ENCODE measurements at regions not wholly inside any gene's neighbourhood (a gene's known extent, or its start where the extent isn't known, plus 50 kb on each side); places are given as distances from the start of the nearest gene placed in this dataset.
"Not testable (repeated sequence)": the region's sequence is repeated elsewhere in the genome, so short reads cannot be mapped to it uniquely, and the experiment has no call there.

GRCh38 chr2:7378591-7378990 lies 461.4 kb downstream of the RNF144A start:
- no peak for FAIRE-seq

GRCh38 chr2:7379799-7380198 lies 462.6 kb downstream of the RNF144A start:
- ATAC-seq (peak in 1 of 2 experiments; percentile 67; a peak in 2 of 6 replicates), FAIRE-seq (no peak), DNase-seq (ENCODE audit: low read depth in 1 of 2, low spot score in 1 of 2) (peak in 1 of 2 experiments; percentile 14)
- Histone ChIP-seq H3K9me3 (no peaks in the 10 kb centered on the region), H3K4me1 (no peaks in the 10 kb centered on the region), H3K4me2 (no peak overlapping the region), H3K27ac (no peak overlapping the region), H3K4me3 (no peak overlapping the region)
- ChIA-PET CTCF (no interaction called here), POLR2A (no interaction called here)
- no peak for TF ChIP-seq EHF (CRISPR knock-in tag; IDR thresholded peaks at IDR 0.05)
- TF ChIP-seq RAD21 (conservative IDR thresholded peaks at IDR 0.05 in 1 of 2, IDR thresholded peaks at IDR 0.05 in 1 of 2): 0 out of 5 replicates have a peak, but pooled peaks of 1 of the 2 experiments have one; percentile 27
- 17% methylated on average over 3 of the region's 3 CpGs for WGBS (ENCODE audit: missing lambda C conversion rate)

More at GRCh38 chr2:7378591-7378990, 461.4 kb downstream of the RNF144A start:
- WGBS (ENCODE audit: missing lambda C conversion rate): 24% methylated on average over 12 of the region's 12 CpGs
- ATAC-seq (no peak), DNase-seq (ENCODE audit: low read depth in 1 of 2, low spot score in 1 of 2) (no peak)
- POLR2A ChIA-PET: no interaction called here
- H3K4me1 ChIP-seq: no peaks in the 10 kb centered on the region
- TF ChIP-seq CHD4 (IDR thresholded peaks at IDR 0.05; ENCODE audit: borderline replicate concordance) (no peak), CEBPB (IDR thresholded peaks at IDR 0.05) (no peak), ZSCAN20 (CRISPR knock-in tag; IDR thresholded peaks at IDR 0.05) (no peak), KDM5A (IDR thresholded peaks at IDR 0.05) (no peak)
- H3K9me3 ChIP-seq: no peaks in the 10 kb centered on the region
- no peak overlapping the region for H3K4me2 ChIP-seq
- H3K27ac ChIP-seq: no peak overlapping the region
- no peak overlapping the region for H3K4me3 ChIP-seq
- CTCF ChIA-PET: interaction anchor here (0.6 kb wide), 1 partner anchor 62 kb away, joined by 3 read pairs; no protein-coding TSS in a partner anchor

DNA sequence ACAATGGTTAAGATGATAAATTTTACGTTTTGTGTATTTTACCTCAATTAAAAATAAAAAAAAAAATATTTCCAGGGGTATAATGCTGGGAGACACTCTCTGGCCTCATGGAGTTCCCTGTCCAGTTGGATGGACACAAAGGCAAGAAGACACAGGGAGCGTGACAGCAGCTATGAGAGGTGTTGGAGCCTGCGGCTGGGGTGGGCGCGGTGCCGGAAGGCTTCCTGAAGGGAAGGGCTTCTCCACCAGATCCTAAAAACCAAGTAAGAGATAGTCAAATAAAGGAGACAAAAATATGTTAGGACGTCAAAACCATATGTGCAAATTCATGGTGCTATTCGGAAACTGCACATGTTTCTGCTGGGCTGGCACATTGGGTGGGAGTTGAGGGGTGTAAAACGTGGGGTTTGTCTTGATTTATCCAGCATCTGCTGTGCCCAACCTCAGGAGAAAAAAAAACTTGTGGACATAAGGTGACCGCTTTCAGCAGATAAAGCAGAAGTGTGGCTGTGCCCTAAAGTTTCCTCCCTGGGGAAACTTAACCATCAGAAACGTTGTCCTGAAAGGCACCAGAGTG lies 467.6 kb downstream of the RNF144A start:
- POLR2A ChIA-PET: no interaction called here

DNA sequence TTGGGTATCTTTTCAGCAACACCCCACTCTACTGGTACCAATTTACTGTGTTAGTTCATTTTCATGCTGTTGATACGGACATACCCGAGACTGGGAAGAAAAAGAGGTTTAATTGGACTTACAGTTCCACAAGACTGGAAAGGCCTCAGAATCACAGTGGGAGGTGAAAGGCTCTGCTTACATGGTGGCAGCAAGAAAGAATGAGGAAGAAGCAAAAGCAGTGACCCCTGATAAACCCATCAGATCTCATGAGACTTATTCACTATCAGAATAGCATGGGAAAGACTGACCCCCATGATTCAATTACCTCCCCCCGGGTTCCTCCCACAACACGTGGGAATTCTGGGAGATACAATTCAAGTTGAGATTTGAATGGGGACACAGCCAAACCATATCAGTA lies 473.1 kb downstream of the RNF144A start:
- H3K4me3 ChIP-seq; H3K4me2 ChIP-seq; ATAC-seq; H3K9me3 ChIP-seq; H3K27ac ChIP-seq; CTCF ChIA-PET; POLR2A ChIA-PET; DNase-seq (ENCODE audit: low read depth in 1 of 2, low spot score in 1 of 2); H3K4me1 ChIP-seq; FAIRE-seq: not testable (repeated sequence)
- WGBS (ENCODE audit: missing lambda C conversion rate): 1% methylated on average over 4 of the region's 4 CpGs

More for the DNA sequence above, 467.6 kb downstream of the RNF144A start:
- FAIRE-seq: no peak
- TF ChIP-seq MAZ (IDR thresholded peaks at IDR 0.05; ENCODE audit: borderline replicate concordance, low read depth, low read length) (no peak), BCL3 (IDR thresholded peaks at IDR 0.05) (no peak), HDAC2 (IDR thresholded peaks at IDR 0.05) (no peak), HEYL (CRISPR knock-in tag; IDR thresholded peaks at IDR 0.05) (no peak), REST (IDR thresholded peaks at IDR 0.05) (no peak)
- TF ChIP-seq, protein P1, sequence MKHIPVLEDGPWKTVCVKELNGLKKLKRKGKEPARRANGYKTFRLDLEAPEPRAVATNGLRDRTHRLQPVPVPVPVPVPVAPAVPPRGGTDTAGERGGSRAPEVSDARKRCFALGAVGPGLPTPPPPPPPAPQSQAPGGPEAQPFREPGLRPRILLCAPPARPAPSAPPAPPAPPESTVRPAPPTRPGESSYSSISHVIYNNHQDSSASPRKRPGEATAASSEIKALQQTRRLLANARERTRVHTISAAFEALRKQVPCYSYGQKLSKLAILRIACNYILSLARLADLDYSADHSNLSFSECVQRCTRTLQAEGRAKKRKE (CRISPR knock-in tag; IDR thresholded peaks at IDR 0.05; ENCODE audit: low read depth): no peak
- TF ChIP-seq, protein P2, sequence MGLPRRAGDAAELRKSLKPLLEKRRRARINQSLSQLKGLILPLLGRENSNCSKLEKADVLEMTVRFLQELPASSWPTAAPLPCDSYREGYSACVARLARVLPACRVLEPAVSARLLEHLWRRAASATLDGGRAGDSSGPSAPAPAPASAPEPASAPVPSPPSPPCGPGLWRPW (IDR thresholded peaks at IDR 0.05): no peak
- CTCF ChIA-PET: no interaction called here
- DNase-seq (ENCODE audit: low read depth in 1 of 2, low spot score in 1 of 2): no peak
- Histone ChIP-seq H3K27ac (no peak overlapping the region), H3K4me2 (no peak overlapping the region), H3K4me3 (no peak overlapping the region), H3K9me3 (no peaks in the 10 kb centered on the region), H3K4me1 (no peaks in the 10 kb centered on the region)
- no peak for ATAC-seq
- 37% methylated on average over 11 of the region's 11 CpGs for WGBS (ENCODE audit: missing lambda C conversion rate)
